Stimulated activated CD4-positive, alpha-beta T cell treated with anti-CD3 and anti-CD28 coated beads, Interleukin-12 subunit alpha, Interleukin-12 subunit beta, amount 100 ng/mL, for 4 hours (primary cell): ENCODE measurements at regions not wholly inside any gene's neighbourhood (a gene's known extent, or its start where the extent isn't known, plus 50 kb on each side); places are given as distances from the start of the nearest gene placed in this dataset.

Source experiments
- DNase-seq: peaks from one replicate; pipeline ENCODE4 v3.0.0-alpha.2; 2020

DNA sequence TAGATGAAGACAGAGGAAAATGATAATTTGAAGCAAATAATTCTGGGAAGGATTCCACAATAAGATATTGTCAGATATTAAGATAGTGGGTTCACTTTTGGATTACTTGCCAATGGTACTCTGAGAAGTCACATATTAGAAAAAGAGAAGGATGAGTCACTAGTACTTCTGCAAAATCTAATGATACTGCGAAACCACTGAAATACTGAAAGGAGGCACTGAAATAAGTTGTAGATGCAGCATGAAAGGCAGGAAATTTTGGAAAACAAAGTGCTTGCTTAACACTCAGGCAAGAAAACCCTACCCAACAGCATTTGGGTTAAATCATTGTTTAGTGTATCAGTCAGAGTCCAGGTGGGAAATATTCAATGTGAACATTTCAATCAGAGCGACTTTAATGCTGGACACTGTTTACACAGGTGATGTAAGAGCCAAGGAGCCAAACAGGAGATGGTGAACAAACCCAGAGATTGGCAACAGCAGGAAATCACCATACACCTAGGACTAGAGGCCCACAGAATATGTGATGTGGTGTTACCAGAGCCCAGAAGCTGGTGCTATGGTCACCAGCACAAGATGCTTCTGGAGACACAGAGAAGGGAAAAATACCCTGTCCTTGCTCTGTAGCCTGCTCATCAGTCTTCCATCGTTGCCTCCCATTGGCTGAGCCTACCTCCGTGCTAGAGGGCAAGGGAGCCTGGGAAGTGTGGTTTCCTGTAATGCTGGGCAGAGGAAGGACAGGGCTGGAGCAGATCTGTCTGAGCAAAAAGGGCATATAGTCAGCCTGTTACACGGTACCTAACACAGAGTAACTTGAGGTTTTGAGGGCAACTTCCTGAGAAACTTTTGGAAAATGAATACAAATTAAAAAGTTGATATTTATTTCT is 204.7 kb upstream of the ITGA4 start:
- DNase-seq: no peak

DNA sequence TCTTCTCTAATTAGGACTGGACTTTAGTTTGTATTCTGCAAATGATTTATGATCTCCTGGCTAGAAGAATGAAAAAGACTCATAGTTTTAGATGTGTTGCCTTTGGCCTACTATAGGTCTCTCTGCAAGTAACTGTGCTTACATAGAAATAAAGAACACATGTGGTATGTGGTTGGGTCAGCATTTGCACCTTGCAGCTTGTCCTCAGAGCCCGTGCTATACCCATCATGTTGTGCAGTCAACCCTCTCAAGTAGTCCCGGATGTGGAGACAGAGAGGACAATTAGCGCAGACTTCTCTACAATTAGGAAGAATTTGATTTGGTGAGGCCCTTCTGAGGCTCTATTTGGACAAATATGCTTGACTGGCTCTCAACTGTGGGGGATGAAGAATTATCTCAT is 203.7 kb upstream of the ITGA4 start:
- DNase-seq: no peak

DNA sequence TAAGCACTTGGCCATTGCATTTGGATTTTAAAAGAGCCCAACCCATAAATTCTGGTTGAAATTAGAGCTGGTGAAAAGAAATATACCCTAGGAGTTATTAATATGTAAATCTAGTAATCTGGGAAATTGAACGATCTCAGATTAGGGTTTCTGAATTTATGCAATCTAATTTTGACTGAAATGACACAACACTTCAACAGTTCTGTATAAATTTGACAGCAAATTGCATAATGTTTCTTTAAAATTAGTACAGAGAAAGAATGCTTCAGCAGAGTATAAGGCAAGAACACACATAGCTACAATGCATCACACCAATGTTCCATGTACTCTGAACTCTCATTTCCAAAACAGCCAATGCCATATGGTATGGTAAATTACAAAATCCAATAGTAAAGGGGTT is 201.5 kb upstream of the ITGA4 start:
- no peak for DNase-seq

DNA sequence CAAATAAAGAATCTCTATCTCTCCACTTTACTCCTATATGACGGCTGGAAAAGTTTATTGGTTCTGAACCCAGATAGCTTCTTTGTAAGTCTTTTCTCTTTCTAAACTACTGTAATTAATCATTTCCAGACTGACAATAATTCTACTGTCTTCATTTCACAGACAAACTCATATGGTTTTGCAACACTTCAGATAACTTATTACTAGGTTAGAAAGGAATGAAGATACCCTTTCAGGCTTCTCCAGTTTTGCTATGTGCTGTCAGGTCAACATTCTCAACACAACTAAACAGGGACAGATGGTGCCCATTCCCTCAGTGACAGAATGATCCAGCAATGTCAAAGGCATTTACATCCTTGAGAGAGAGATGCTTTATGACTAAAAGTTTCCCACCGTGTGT is 198.5 kb upstream of the ITGA4 start:
- no peak for DNase-seq

DNA sequence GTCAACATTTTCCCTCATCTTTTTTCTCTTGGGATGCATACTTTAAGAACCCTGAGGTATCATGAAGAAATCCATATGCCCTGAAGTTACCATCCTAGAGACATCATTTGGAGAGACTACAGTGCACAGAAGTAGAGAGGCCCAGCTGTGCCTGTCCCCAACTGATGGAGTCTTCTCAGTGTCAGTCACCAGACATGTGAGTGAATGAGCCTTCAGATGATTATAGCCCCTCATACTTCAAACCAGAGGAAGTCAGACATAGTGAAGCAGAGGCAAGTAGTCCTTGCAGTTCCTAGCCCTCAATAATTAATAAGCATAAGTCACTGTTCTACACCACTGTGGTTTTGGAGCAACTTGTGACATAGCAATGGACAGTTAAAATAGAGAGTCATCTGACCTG is 194.4 kb upstream of the ITGA4 start:
- DNase-seq: no peak

DNA sequence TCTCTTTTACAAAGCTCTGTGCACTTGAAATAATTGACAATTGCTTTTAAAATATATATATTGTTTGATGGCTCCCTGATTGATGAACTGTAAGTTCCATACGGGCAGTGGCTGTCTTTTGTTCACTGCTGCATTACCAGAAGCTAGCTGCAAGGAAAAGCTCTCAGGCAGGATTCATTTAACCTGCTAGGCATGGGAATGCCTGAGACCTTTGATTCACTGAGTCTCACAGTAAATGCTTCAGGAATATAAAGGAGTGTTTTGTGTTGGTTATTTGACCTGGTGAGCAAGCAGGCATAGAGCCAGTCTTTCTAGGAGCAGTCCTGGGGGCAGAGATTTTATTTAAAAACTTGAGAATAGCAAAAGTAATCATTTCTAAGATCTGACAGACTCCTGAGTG is 193.2 kb upstream of the ITGA4 start:
- DNase-seq: no peak

DNA sequence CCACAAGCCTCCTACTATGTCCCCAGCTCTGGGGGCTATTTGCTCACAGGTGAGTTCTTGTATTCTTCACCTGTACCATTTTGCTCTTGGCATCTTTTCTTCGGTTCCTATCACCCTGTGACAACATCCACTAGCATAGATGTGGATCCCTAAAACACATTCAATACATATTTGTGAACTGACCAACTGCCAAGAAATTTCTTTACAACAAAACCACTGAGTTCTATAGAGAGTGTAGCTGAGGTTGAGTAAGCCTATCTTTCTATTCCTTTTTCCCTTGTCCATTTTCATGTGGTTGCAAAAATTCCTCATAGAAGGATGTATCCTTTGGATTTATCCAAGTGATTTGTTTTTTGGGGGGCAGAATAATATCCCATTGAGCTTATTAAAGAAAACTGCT is 192.7 kb upstream of the ITGA4 start:
- DNase-seq: no peak

DNA sequence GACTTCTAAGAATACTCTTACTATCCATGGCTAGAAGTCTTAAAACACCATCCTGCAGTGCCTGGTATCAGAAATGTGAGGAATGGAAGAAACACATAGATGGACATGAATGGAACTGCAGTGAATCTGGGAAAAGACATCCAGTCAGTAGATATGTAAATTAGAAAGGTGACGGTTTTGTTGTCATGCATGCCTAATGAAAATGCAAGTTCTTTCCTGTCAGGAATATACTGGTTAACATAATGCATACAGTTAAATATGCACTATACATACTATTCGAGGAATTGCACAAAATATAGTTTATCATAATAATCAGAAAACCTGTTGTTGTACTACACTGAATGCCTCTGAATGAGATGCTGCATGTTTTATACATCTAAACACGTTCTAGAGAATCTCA is 190.6 kb upstream of the ITGA4 start:
- DNase-seq: no peak

DNA sequence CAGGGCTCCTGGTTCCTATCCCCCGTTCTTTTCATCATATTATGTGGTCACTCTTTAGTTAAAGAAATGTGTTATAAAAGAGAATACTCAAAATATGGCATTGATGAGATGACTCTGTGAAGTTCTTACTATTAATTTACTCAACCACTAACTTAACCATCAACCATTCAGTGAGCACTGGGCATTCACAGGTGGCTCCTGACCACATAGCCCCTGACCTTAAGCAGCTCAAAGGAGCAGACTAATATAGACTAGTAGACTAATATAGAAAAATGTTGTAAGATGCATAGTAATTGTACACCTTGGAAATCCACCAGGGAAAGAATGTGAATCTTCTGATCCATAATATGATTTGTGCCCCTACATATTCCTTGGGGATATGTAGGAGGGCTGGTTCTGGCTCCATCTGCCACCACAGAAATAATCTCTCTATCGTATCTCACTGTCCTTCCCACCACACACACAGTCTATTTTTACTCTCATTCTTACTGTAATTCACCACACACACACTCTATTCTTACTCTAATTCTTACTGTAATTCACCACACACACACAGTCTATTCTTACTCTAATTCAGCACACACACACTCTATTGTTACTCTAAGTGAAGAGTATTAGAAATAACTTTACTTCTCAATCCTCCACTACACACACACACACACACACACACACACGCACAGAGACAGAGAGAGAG is 188.9 kb upstream of the ITGA4 start:
- DNase-seq: no peak

DNA sequence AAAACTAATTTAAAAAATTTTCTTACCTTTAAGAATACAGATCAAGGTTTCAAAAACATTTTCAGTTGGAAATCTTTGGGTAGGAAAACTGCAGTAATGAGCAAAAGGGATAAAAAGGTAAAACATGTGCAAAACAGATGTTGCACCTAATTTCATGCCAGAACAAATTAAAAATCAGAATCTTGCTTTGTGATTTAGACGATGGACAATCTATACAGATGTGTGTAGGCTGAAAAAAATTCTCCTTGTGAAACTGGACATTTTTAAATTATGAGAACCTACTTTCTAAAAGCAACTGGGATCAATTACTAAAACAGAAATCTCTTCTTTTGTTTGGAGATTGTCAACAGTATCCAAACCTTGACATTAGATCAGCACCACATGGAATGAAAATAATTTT is 183.2 kb upstream of the ITGA4 start:
- DNase-seq: no peak

DNA sequence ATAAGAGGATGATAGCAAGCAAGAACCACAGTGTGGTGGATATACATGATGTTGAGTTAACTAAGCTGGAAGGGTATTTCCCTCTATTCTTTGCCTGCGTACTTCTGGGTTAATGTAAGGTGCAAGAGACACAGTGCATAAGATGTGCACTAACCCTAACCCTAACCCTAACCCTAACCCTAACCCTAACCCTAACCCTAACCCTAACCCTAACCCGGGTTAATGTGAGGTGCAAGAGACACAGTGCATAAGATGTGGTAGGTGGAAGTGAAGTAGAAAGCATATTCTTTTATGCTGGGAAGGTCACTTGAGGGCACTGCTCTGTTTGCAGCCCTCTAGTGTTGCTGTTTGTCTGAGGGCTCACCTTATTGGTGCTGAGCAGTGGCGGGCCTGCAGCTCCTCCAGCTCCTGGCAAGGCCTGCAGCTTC is 181.5 kb upstream of the ITGA4 start:
- no peak for DNase-seq

DNA sequence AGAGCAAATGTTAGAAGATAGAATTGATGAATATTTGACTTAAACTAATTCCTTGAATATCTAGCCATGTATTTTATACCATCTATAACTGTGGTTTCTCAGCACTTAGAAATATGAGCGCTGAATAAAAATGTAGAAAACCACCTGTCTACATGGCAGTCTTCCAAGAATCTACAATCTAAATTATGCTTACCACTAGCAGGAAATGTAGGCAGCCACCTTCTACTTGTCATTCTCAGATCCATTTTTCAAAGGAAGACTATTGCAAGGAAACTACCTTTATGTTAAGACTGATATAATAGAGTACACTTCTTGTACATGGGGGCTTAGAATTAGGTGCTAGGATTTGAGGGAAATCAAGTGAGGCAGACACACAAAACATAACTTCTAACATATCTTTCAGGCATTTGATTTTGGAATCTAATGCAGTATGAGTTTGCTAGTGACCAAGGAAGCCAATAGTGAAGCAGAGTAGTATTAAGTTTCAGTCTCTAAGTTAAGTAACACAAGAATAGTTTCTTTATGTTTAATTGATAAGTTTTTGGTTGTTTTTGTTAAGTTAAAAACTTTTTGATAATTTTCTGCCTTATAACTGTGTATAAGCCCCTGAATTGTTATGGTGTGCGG is 175.9 kb upstream of the ITGA4 start:
- no peak for DNase-seq

DNA sequence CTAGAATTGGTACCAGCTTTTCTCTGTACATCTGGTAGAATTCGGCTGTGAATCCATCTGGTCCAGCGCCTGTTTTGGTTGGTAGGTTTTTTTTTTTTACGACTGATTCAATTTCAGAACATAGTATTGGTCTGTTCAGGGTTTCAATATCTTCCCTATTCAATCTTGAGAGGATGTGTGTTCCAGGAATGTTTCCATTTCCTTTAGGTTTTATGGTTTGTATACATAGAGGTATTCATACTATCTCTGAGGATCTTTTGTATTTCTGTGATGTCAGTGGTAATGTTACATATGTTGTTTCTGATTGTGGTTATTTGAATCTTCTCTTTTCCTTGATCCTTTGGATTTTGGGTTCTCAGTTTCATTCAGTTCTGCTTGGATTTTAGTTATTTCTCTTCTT is 172.1 kb upstream of the ITGA4 start:
- DNase-seq: no peak

DNA sequence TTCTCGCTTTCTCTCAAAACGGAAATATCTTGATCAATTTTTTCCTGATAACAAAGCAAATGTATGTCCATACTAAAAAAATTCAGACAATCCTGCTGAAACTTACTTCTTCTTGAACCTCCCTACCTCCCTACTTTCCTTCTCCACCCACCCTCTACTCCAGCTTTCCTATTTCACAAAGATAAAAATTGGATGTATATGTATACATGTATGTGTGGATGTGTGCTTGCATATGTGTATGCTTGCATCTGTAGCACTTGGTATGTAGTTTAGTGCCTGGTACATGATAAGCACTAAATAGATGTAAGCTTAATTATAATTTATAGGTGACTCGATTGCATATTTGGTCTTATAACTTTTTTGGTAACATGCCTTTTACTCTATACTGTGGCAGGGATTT is 167.5 kb upstream of the ITGA4 start:
- no peak for DNase-seq

DNA sequence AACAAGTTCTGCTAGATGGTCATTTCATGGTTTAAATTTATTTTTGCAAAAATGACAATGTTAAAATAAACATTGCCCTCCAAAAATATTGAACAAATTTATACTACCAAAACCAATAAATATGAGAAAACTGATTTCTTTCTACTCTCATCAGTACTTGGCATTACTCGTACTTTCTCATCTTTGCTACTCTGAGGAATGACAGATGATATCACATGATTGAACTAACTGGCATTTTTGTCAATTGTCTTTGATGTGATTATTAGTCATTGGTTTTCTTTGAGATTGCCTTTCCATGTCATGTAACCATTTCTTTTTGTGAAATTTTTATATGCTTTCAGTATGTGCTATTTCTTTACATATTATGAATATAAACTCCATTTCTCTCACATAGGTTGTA is 167.0 kb upstream of the ITGA4 start:
- DNase-seq: no peak

DNA sequence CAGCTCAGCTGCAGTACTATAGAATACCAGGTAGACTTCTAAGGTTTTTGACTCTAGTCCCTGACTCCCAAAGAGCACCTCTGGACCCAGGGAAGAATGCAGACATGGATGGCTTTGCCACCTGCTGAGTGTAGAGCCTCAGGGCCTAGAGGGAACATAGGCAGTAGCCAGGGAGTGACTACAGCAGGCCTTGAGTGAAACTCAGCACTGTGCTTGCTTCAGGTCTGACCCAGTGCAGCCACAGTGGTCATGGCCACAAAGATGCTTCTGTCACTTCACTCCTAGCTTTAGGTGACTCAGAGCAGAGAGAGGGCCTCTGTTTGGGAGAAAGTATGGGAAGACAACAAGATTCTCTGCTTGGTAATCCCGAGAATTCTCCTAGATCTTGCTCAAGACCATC is 162.2 kb upstream of the ITGA4 start:
- no peak for DNase-seq

DNA sequence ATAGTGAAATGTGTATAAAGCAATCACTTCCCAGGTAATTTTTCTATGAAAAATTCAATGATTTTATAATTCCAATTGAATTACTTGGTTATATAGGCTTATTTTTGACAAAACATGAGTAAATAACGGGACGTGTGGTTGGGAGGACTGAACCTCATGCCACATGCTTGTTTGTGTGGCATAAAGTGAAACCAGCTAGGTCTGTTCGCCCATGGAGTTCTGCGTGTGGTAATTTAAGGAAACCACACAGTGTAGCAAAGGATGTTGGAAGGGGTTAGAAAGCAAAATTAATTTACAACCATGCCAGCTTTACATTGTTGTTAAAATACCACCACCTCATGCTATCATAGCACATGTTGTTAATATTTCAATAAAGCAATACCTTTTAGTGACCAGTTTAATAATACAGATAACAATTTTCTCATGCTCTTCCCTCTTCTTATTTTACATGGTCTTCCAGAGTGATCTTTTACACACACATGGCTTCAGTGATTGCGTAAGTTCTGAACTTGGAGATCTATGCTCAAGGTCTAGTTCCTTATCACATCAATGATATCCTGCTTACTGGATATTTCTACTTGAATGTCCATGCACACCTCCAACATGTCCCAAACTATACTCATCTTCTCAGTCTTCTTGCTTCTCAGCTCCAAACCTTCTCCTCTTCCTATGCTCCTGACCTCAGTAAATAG is 156.4 kb upstream of the ITGA4 start:
- no peak for DNase-seq

DNA sequence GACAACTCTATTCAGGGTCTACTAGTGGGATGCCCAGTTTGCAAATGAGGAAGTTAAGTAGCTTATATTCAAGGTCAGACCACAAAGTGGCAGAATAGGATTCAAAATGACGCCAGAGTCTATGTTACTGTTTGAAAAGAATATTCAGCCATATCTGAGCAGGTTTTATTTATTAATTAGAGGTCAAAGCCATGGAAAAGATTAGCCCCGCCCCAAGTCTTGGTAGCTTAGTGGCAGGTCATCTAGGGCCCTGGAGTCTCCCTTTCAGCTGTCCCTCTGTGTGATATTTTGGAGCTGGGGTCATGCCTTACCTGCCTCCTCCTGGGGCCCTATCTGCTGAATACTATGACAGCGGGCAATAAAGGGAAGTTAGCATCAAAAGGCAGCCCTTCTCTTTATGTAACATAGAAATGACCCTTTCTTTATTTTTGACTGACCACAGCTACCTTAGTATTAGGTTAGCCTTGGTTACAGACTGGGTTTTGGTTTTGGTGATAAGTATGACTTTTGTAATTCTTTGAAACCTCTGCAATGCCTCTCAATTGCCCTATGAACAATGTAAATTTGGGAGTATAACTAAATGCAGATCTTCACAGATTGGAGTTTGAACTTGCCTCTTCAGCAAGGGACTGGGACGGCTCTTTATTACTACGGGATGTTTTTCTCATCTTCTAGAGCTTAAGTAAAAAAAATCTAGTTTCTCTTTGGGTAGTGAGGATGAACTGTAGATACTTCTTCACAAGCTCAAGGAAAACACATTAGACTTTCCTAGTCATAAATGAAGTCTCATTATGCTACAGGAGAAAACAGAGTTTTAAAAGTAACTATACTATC is 153.0 kb upstream of the ITGA4 start:
- no peak for DNase-seq

DNA sequence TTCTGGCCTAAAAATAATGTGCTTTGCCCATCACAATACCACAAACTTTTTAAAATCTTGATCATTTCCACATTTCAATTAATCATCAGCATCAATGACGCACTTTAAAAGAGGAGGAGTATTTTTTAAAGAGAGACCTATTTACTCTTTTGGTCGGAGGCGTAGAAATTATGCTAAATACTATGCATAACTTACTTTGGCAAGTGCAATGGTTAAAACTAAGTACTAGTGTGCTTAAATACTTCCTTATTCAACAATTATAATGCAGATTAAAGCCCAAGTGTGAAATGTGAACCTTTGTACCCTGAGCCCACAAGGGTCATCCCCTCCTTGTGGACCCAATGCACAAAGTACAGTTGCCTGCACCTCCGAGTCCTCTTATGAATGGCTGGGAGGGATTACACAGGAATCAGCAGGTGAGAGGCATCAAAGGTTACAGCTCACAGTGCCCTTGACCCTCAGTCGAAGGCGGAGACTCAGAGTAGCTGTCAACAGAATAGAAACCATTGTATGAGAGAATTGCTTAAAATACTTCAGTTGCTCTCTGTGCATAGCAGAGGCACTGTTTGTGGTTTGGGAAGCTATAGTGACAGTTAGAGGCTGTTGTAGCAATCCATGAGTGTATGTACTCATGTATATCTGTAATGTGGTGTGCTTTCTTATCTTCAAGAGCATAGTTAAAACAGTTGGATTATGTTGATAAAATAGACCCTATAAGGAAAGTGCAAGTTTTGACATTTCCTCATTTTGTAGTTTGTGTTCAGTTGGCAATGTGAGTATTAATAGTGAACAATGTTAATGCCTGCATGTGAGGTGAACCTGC is 151.7 kb upstream of the ITGA4 start:
- DNase-seq: no peak

DNA sequence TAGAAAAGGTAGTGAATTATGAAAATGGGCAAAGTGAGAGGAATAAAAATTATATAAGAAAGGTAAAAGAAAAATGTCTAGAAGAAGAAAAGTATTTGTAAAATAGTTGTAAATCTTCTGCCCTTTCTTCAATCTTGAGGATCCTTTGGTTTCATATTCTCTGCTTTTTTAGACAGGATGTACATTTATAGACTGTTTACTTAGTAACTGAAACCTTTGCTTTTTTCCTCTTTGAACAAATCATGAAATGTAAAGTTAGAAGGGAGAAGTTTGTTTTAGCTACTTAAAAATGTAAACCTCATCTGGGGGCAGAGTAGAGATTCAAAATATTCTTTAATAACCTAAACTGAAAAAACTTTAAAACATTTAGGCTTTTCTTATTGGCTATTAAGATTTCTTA is 150.4 kb upstream of the ITGA4 start:
- no peak for DNase-seq

DNA sequence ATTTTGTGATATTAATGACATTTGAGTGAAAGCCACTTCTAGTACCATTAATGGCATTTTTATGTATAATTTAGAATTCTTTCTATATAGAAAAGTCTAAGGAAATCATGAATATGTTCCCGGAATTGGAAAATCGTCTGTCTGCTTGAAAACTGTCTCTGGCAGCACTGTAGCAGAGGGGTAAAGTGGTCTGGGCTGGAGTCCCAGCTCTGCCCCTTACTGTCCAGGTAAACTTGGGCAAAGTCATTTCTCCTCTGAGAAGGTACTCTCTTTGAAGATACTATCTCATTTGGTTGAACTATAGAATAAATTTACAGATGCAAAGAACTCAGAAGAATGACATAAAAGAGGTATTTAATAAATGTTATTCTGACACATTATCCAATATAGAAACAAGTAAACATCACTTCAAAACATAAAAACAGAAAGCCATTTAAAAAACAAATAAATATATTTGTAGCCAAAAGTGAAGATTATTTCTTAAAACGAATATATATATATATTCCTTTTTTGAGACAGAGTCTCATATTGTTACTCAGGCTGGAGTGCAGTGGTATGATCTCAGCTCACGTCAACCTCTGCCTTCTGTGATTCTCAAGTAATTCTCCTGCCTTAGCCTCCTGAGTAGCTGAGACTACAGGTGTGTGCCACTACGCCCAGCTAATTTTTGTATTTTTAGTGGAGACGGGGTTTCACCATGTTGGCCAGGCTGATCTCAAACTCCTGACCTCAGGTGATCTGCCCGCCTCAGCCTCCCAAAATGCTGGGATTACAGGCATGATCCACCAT is 149.8 kb upstream of the ITGA4 start:
- DNase-seq: no peak
